AG04449 (cell line): ENCODE measurements at regions not wholly inside any gene's neighbourhood (a gene's known extent, or its start where the extent isn't known, plus 50 kb on each side); places are given as distances from the start of the nearest gene placed in this dataset.

Experiments used
- CTCF ChIA-PET: fragments of 350-600 bp; formaldehyde crosslinking; extraction: SDS; loops from one replicate; lab custom pipeline; 2021; ENCODE audit warnings: antibody characterized with exemption; lab: Yijun Ruan, JAX
- POLR2A ChIA-PET: fragments of 400-600, 350-600 bp; formaldehyde crosslinking; extraction: SDS; loops from one replicate; lab custom pipeline; 2020; ENCODE audit warnings: antibody characterized with exemption, inconsistent platforms; lab: Yijun Ruan, JAX
- DNase-seq: peaks from one replicate; pipeline ENCODE4 v3.0.0-alpha.2; 2010; ENCODE audit warnings: low read depth, low spot score
- H3K4me3 ChIP-seq: 2 replicates; pipeline ENCODE4 v1.5.1; 2011; ENCODE audit warnings: low read depth, mild to moderate bottlenecking, control low read depth, low read length
- TF ChIP-seq, protein P1 (sequence below): IDR thresholded peaks from one replicate; pipeline ENCODE4 v1.5.1; 2011; ENCODE audit warnings: mild to moderate bottlenecking, moderate library complexity, low read length, control low read depth, inconsistent platforms; ENCODE audit not compliant: insufficient read depth; ENCODE audit errors: missing control alignments

DNA sequence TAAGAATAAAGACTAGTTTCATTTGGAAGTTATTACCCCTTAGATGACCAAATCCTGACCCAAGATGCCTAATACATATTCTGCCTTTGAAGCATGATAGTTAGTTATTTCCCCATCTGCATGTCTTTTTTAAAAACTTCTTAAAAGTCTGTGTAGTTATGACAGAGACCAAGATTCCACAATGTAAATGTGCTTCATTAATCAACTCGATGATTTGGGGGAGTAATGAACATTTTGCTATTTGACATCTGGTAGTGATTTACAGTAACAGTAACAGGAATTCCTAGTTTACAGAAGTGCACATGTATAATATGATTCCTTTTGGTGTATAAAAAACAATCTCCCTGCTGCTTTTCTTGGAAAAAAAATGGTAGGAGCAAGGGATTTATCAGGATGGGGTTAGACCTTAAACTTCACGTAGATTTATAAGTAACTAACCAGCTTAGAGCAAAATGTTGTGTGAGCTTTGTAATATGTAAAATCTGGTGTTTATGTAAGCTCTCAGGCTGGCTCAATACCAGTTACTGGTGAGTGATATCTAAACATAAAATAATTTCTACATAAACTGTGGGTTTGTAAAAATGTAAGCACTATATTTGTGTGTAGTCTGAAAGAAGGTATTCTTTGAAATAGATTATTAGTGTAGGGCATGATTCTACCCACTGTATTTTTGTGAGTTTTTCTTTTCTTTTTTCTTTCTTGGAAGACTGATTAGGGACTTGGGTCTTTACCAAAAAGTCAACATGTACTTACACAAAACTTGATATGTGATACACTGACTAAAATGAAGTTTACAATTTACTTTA lies 641.6 kb downstream of the EPHA4 start:
- CTCF ChIA-PET = no interaction called here
- TF ChIP-seq, protein P1, sequence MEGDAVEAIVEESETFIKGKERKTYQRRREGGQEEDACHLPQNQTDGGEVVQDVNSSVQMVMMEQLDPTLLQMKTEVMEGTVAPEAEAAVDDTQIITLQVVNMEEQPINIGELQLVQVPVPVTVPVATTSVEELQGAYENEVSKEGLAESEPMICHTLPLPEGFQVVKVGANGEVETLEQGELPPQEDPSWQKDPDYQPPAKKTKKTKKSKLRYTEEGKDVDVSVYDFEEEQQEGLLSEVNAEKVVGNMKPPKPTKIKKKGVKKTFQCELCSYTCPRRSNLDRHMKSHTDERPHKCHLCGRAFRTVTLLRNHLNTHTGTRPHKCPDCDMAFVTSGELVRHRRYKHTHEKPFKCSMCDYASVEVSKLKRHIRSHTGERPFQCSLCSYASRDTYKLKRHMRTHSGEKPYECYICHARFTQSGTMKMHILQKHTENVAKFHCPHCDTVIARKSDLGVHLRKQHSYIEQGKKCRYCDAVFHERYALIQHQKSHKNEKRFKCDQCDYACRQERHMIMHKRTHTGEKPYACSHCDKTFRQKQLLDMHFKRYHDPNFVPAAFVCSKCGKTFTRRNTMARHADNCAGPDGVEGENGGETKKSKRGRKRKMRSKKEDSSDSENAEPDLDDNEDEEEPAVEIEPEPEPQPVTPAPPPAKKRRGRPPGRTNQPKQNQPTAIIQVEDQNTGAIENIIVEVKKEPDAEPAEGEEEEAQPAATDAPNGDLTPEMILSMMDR = no peak
- H3K4me3 ChIP-seq = no peak overlapping the region
- POLR2A ChIA-PET = no interaction called here
- no peak for DNase-seq

DNA sequence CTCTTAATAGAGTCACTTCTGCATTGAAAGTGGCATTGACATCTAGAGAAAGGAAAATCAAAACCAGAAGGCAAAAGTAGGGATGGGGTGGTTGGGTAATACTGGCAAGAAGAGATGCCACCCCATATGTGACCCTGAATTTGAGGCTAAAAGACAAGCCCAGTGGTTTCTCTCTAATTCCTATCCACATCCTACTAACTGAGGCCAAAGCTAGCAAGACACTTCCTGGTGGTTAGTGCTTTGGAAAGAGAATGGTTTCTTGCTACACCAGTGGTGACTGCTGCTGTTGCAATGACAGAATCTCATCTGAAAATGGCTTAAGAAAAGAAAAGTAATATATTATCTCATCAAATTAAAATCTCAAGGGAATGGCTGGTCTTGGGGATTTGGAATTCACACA lies 640.6 kb downstream of the EPHA4 start:
- POLR2A ChIA-PET = no interaction called here
- TF ChIP-seq, protein P1 = no peak
- CTCF ChIA-PET = no interaction called here
- no peak overlapping the region for H3K4me3 ChIP-seq
- DNase-seq = no peak

DNA sequence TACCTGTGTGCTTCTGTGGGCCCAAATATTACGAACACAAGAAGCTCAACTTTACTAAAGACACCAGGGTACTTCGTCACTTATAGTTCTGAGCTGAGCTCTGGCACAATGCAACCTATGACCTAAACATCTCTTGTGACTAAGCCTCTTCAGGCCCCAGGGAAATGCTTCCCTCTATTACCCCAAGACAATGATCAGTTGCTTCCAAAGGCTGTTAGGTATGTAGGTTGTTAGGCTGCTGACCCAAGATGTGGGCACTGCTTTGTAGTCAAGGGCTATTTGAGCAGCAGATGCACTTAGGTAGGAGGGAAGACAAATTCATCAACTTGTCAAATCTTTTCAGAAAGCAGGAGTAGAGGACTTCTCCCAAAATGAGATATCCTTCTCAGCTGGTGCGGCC lies 640.1 kb downstream of the EPHA4 start:
- POLR2A ChIA-PET = no interaction called here
- TF ChIP-seq, protein P1 = no peak
- no peak for DNase-seq
- CTCF ChIA-PET = no interaction called here
- H3K4me3 ChIP-seq = no peak overlapping the region

DNA sequence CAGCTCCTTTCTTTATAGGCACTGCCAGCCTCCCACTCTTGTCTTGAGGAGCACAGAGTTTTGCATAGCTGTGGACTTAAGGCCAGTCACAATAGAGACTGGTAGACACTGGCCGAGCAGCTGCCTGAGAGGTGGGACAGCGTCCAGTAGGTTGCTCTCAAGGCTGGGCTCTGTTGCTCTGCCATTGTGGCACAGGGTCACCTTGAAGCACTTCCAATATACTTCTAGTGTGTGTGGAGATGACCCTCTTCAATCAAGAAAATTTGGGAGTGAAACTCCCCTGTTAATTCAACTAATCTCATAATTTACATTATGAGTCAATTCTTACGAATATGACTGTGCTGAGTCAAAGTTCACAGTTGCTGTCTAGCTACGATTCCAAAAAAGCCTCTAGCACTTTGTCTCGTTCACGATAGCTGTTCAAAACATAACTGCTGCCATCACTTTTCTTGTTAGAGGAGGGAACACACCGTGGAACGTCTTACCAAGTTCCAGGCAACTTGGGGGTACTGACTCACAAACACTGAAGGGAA lies 636.2 kb downstream of the EPHA4 start:
- CTCF ChIA-PET = no interaction called here
- no peak overlapping the region for H3K4me3 ChIP-seq
- POLR2A ChIA-PET = no interaction called here
- TF ChIP-seq, protein P1 = no peak
- no peak for DNase-seq

GRCh38 chr2:220936641-220937197 lies 635.4 kb downstream of the EPHA4 start:
- TF ChIP-seq, protein P1 = no peak
- no peak overlapping the region for H3K4me3 ChIP-seq
- ChIA-PET CTCF (no interaction called here), POLR2A (no interaction called here)
- no peak for DNase-seq

GRCh38 chr2:220937245-220937644 lies 634.9 kb downstream of the EPHA4 start:
- TF ChIP-seq, protein P1 = no peak
- ChIA-PET POLR2A (no interaction called here), CTCF (no interaction called here)
- DNase-seq = no peak
- no peak overlapping the region for H3K4me3 ChIP-seq
